Spinal cord (tissue), 9 donors: ENCODE measurements at regions not wholly inside any gene's neighbourhood (a gene's known extent, or its start where the extent isn't known, plus 50 kb on each side); places are given as distances from the start of the nearest gene placed in this dataset.
A peak's percentile ranks its signal among the peaks of the same experiment; 100 is the strongest.

ENCODE experiments used
- DNase-seq, 6 donors: peaks; one replicate each; pipeline versions ENCODE4 v3.0.0 to v3.0.0-alpha.2; 2013 to 2015; ENCODE audit warnings: low spot score in 6 of 6, low read depth in 4 of 6
- H3K27ac ChIP-seq: one replicate; pipeline ENCODE4 v1.5.1; 2013; ENCODE audit warnings: low read depth, low read length, control low read depth
- H3K27me3 ChIP-seq: one replicate; pipeline ENCODE4 v1.6.1; 2013; ENCODE audit warnings: low read length; ENCODE audit not compliant: control insufficient read depth, insufficient read depth
- H3K36me3 ChIP-seq: one replicate; pipeline ENCODE4 v1.6.1; 2013; ENCODE audit warnings: low read length; ENCODE audit not compliant: control insufficient read depth, insufficient read depth
- H3K4me1 ChIP-seq: one replicate; pipeline ENCODE4 v1.6.1; 2013; ENCODE audit warnings: low read length; ENCODE audit not compliant: control insufficient read depth, insufficient read depth
- H3K4me3 ChIP-seq: one replicate; pipeline ENCODE4 v1.5.1; 2013; ENCODE audit warnings: low read depth, low read length, control low read depth
- H3K9me3 ChIP-seq: one replicate; pipeline ENCODE4 v1.6.1; 2013; ENCODE audit warnings: low read length; ENCODE audit not compliant: control insufficient read depth, insufficient read depth
- WGBS: methylation state at CpG from one replicate; pipeline ENCODE4 v1.1.5; 2013; ENCODE audit warnings: missing lambda C conversion rate; ENCODE audit not compliant: insufficient coverage; 5-methylcytosine and 5-hydroxymethylcytosine counted together
- donor health status: healthy.

GRCh38 chr9:115598751-115599150 lies 480.8 kb upstream of the TNC start:
- Histone ChIP-seq H3K4me3 (no peak overlapping the region), H3K9me3 (no peaks in the 10 kb centered on the region), H3K27ac (no peak overlapping the region), H3K36me3 (no peaks in the 10 kb centered on the region), H3K27me3 (peaks cover 4% of the 10 kb centered on the region), H3K4me1 (peaks cover 4% of the 10 kb centered on the region)
- DNase-seq = peak in 1 of 6 donors; percentile 5

DNA sequence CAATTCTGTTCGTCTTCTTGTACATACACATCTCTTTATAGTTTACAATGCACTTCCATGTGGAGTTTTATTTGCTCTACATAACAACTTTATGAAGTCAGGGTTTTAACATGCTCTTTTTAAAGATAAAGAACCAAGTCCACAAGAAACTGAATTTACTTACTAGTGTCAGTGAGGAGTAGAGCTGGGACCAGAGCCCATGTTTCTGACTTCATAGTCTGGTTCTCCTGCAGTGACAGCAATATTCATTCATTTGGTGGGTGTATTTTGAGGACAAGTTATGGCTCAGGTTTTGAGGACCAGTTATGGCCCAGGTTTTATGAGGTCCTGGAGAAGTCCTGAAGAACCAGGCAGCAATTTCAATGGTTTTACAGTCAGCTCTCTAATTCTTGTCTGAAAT lies 481.9 kb upstream of the TNC start:
- Histone ChIP-seq H3K36me3 (no peaks in the 10 kb centered on the region), H3K27me3 (peaks cover 4% of the 10 kb centered on the region), H3K27ac (no peak overlapping the region), H3K4me1 (peaks cover 4% of the 10 kb centered on the region), H3K4me3 (no peak overlapping the region), H3K9me3 (no peaks in the 10 kb centered on the region)
- WGBS = no CpG with 5 or more reads among the region's 1 CpG
- no peak for DNase-seq

- H3K36me3 ChIP-seq = no peaks in the 10 kb centered on the region
- H3K9me3 ChIP-seq = no peaks in the 10 kb centered on the region
- H3K4me3 ChIP-seq = no peak overlapping the region
- no peaks in the 10 kb centered on the region for H3K4me1 ChIP-seq
- DNase-seq = no peak
- no peak overlapping the region for H3K27ac ChIP-seq
- no CpG with 5 or more reads among the region's 3 CpGs for WGBS
- no peaks in the 10 kb centered on the region for H3K27me3 ChIP-seq
Measured at GRCh38 chr9:115601434-115601833, 483.5 kb upstream of the TNC start.

DNA sequence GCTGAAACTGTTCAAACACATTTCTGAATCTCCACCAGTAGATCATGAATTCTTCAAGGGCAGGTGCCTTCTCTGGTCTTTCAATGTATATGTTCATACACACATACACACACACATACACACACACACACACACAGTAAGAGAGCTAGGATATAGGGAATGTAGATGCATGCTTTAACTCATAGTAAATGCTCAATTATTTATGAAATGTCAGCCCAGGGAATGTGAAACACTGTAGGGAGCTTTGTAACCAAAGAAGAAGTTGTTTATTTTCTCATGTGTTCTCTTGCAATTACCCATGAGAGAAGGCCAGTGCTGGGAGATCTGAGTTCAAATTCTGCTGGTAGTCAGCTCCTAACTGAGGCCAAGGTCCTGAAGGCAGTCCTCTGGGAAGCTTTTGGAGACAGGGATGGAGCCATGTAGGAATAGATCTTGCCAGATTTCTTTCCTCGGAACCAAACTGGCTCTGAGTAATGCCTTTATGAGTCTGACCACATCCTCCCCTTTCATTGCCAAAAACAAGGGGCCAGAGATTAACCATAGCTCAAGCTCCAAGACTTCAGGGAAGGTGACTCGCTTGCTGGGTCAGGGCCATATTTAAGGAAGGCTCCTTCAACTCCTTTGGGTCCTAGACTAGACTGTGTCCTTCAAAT lies 487.0 kb upstream of the TNC start:
- Histone ChIP-seq H3K9me3 (no peaks in the 10 kb centered on the region), H3K27me3 (no peaks in the 10 kb centered on the region), H3K4me1 (no peaks in the 10 kb centered on the region), H3K4me3 (no peak overlapping the region), H3K36me3 (no peaks in the 10 kb centered on the region), H3K27ac (no peak overlapping the region)
- 71% methylated on average over 2 of the region's 2 CpGs for WGBS
- DNase-seq = no peak

- H3K4me1 ChIP-seq = no peaks in the 10 kb centered on the region
- no peak overlapping the region for H3K4me3 ChIP-seq
- H3K27ac ChIP-seq = no peak overlapping the region
- no peaks in the 10 kb centered on the region for H3K36me3 ChIP-seq
- peak in 1 of 6 donors; percentile 82 for DNase-seq
- H3K27me3 ChIP-seq = no peaks in the 10 kb centered on the region
- no peaks in the 10 kb centered on the region for H3K9me3 ChIP-seq
Measured at GRCh38 chr9:115606838-115607237, 488.9 kb upstream of the TNC start.

GRCh38 chr9:115614326-115614999 lies 496.5 kb upstream of the TNC start:
- no peaks in the 10 kb centered on the region for H3K9me3 ChIP-seq
- 83% methylated on average over 4 of the region's 4 CpGs for WGBS

DNA sequence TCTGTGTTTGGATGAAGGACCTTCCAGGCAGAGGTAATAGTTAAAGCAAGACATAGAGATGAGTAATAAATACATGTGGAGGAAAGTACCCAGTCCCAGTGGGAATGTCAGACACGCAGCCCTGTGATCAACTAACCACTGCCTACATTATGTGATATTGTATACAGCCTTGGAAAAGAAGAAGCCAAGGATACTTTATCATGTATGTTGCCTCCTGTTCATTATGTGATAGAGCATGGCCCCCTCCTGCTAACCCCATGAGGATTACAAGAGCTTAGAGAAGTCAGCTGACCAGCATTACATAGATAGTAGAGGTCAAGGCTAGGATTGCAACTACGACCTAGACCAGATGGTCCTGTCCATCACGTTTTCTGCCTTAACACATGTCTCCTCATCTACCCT lies 497.0 kb upstream of the TNC start:
- H3K27ac ChIP-seq = no peak overlapping the region
- no CpG with 5 or more reads among the region's 3 CpGs for WGBS

More at GRCh38 chr9:115614326-115614999, 496.5 kb upstream of the TNC start:
- Histone ChIP-seq H3K4me3 (no peak overlapping the region), H3K4me1 (no peaks in the 10 kb centered on the region), H3K27ac (no peak overlapping the region), H3K27me3 (no peaks in the 10 kb centered on the region), H3K36me3 (no peaks in the 10 kb centered on the region)
- DNase-seq = no peak

GRCh38 chr9:115615821-115616665 lies 498.1 kb upstream of the TNC start:
- H3K36me3 ChIP-seq = no peaks in the 10 kb centered on the region
- WGBS = 100% methylated on average over 1 of the region's 4 CpGs
- H3K4me1 ChIP-seq = no peaks in the 10 kb centered on the region
- no peak overlapping the region for H3K4me3 ChIP-seq
- DNase-seq = no peak
- H3K27me3 ChIP-seq = no peaks in the 10 kb centered on the region
- H3K9me3 ChIP-seq = no peaks in the 10 kb centered on the region
- no peak overlapping the region for H3K27ac ChIP-seq

More for the DNA sequence above, 497.0 kb upstream of the TNC start:
- no peaks in the 10 kb centered on the region for H3K36me3 ChIP-seq
- no peak for DNase-seq
- H3K4me1 ChIP-seq = no peaks in the 10 kb centered on the region
- no peaks in the 10 kb centered on the region for H3K27me3 ChIP-seq
- no peaks in the 10 kb centered on the region for H3K9me3 ChIP-seq
- H3K4me3 ChIP-seq = no peak overlapping the region

GRCh38 chr9:115616666-115617239 lies 498.8 kb upstream of the TNC start:
- H3K36me3 ChIP-seq = no peaks in the 10 kb centered on the region
- H3K9me3 ChIP-seq = no peaks in the 10 kb centered on the region
- no peak overlapping the region for H3K27ac ChIP-seq
- H3K27me3 ChIP-seq = no peaks in the 10 kb centered on the region
- H3K4me3 ChIP-seq = no peak overlapping the region
- no CpG with 5 or more reads among the region's 2 CpGs for WGBS
- DNase-seq = no peak
- no peaks in the 10 kb centered on the region for H3K4me1 ChIP-seq
